CD4-positive, CD25-positive, alpha-beta regulatory T cell (primary cell): ENCODE measurements at regions not wholly inside any gene's neighbourhood (a gene's known extent, or its start where the extent isn't known, plus 50 kb on each side); places are given as distances from the start of the nearest gene placed in this dataset.
A peak's percentile ranks its signal among the peaks of the same experiment; 100 is the strongest.
"Not testable (repeated sequence)": the region's sequence is repeated elsewhere in the genome, so short reads cannot be mapped to it uniquely, and the experiment has no call there.

Experiments used
- ATAC-seq, 2 donors: fragments of 150-1000 bp; cut with Tn5 transposase; one replicate each; pipeline ENCODE4 v1.10.0; 2021; ENCODE audit warnings: low read depth in 2 of 2, moderate number of reproducible peaks in 2 of 2, moderate library complexity in 1 of 2
- DNase-seq, 3 donors: peaks; one replicate each; pipeline versions ENCODE4 v3.0.0 to v3.0.0-alpha.2; 2012 to 2022; ENCODE audit warnings: mixed read lengths in 1 of 3
- H3K27ac ChIP-seq: one replicate; pipeline ENCODE4 v1.7.0; 2013; ENCODE audit warnings: mild to moderate bottlenecking, low read length; ENCODE audit not compliant: insufficient read depth, poor library complexity, severe bottlenecking
- H3K27me3 ChIP-seq: one replicate; pipeline ENCODE4 v1.7.0; 2013; ENCODE audit warnings: low read length; ENCODE audit not compliant: control insufficient read depth, insufficient read depth
- H3K36me3 ChIP-seq: one replicate; pipeline ENCODE4 v1.7.0; 2013; ENCODE audit warnings: mild to moderate bottlenecking, low read length, moderate library complexity; ENCODE audit not compliant: control insufficient read depth, insufficient read depth
- H3K4me1 ChIP-seq: 2 replicates; pipeline ENCODE4 v1.7.0; 2013; ENCODE audit warnings: mild to moderate bottlenecking, low read length; ENCODE audit not compliant: insufficient read depth, control insufficient read depth, poor library complexity, severe bottlenecking
- H3K4me3 ChIP-seq: one replicate; pipeline ENCODE4 v1.7.0; 2013; ENCODE audit warnings: low read depth, mild to moderate bottlenecking, low read length, moderate library complexity
- H3K9me3 ChIP-seq, 2 experiments: 1 replicate in 1 of 2; 2 replicates in 1 of 2; pipeline ENCODE4 v1.7.0; 2013; ENCODE audit warnings: low read length in 2 of 2, mild to moderate bottlenecking in 1 of 2, moderate library complexity in 1 of 2; ENCODE audit not compliant: control insufficient read depth in 2 of 2
- H3K27ac Mint-ChIP-seq, 3 donors: one replicate each; pipeline ENCODE4 v1.8.0; 2020 to 2022; ENCODE audit warnings: mild to moderate bottlenecking in 3 of 3, mixed read lengths in 3 of 3, moderate library complexity in 2 of 3
- H3K27me3 Mint-ChIP-seq: one replicate; pipeline ENCODE4 v1.8.0; 2022; ENCODE audit warnings: mild to moderate bottlenecking, mixed read lengths
- H3K36me3 Mint-ChIP-seq: one replicate; pipeline ENCODE4 v1.8.0; 2020; ENCODE audit warnings: mixed read lengths
- H3K4me1 Mint-ChIP-seq, 4 donors: one replicate each; pipeline ENCODE4 v1.8.0; 2020 to 2022; ENCODE audit warnings: mixed read lengths in 4 of 4, mild to moderate bottlenecking in 1 of 4
- H3K4me3 Mint-ChIP-seq, 4 donors: one replicate each; pipeline ENCODE4 v1.8.0; 2020 to 2022; ENCODE audit warnings: mild to moderate bottlenecking in 4 of 4, mixed read lengths in 4 of 4, moderate library complexity in 3 of 4
- H3K9me3 Mint-ChIP-seq, 7 donors: one replicate each; pipeline ENCODE4 v1.8.0; 2020 to 2022; ENCODE audit warnings: mixed read lengths in 7 of 7, mild to moderate bottlenecking in 3 of 7, moderate library complexity in 2 of 7

DNA sequence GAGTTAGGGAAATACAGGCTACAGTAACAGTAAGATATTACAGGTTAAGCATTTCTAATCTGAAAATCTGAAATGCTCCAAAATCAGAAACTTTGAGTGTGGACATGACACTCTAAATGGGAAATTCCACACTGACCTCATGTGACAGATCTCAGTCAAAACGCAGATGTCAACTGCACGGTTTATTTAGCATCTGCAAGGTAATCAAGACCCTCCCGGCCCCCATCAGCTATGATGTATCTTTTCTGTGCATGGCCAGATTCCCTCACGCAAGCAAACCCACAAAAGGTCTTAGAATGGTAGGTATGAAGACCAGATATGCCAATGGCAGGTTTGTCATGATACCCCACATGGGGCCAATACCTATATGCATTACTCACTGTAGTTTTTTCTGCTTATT, 82.8 kb downstream of the COQ2 start:
- Mint-ChIP-seq H3K36me3 (no peaks in the 10 kb centered on the region), H3K27ac (no peak overlapping the region), H3K4me1 (peaks cover 0 to 8% (median 4%) of the 10 kb centered on the region in 4 donors), H3K27me3 (peaks cover 12% of the 10 kb centered on the region), H3K9me3 (peaks cover 0 to 5% (median 0%) of the 10 kb centered on the region in 7 donors), H3K4me3 (no peak overlapping the region)
- H3K27me3 ChIP-seq: no peaks in the 10 kb centered on the region
- H3K36me3 ChIP-seq: no peaks in the 10 kb centered on the region
- H3K27ac ChIP-seq: no peak overlapping the region
- H3K9me3 ChIP-seq: no peaks in the 10 kb centered on the region
- ATAC-seq: no peak
- H3K4me1 ChIP-seq: no peaks in the 10 kb centered on the region
- no peak for DNase-seq
- no peak overlapping the region for H3K4me3 ChIP-seq

DNA sequence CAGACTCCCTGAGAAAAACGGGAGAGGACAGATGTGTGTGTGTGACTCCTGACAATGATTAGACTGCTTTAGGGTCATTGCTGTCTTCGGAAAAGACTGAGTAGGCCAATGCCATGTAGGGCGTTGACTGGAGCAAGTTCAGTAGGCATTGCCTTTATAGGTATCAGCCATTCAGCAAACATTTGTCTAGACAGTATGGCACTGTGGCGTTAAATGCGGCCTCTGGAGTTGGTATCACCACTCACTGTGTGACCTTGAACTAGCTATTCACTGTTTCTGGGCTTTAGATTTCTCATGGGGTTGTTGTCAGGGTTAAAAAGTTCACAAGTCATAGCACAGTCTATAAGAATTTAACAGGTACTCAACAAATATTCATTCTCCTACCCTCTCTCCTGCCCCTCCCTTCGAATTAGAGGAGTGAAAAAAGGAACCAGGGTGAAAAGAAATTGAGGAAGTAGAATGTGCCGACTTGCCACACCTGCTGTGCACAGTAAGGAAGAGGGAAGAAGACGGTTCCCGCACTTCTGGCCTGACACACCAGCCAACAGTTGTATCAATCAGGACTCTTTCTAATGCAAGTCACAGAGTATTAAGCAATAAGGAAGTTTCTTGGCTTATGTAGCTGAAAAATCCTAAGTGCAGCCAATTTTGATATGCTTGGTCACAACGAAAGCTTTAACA, 83.2 kb upstream of the PLAC8 start:
- Mint-ChIP-seq H3K9me3 (peaks cover 0 to 5% (median 0%) of the 10 kb centered on the region in 7 donors), H3K27me3 (peaks cover 16% of the 10 kb centered on the region), H3K36me3 (no peaks in the 10 kb centered on the region), H3K27ac (no peak overlapping the region), H3K4me3 (peak overlapping the region in 1 of 4 donors; percentile 31), H3K4me1 (peaks cover 0 to 11% (median 6%) of the 10 kb centered on the region in 4 donors)
- Histone ChIP-seq H3K4me1 (no peaks in the 10 kb centered on the region), H3K27me3 (no peaks in the 10 kb centered on the region), H3K9me3 (no peaks in the 10 kb centered on the region), H3K27ac (no peak overlapping the region), H3K36me3 (no peaks in the 10 kb centered on the region), H3K4me3 (no peak overlapping the region)
- no peak for ATAC-seq
- DNase-seq: no peak

DNA sequence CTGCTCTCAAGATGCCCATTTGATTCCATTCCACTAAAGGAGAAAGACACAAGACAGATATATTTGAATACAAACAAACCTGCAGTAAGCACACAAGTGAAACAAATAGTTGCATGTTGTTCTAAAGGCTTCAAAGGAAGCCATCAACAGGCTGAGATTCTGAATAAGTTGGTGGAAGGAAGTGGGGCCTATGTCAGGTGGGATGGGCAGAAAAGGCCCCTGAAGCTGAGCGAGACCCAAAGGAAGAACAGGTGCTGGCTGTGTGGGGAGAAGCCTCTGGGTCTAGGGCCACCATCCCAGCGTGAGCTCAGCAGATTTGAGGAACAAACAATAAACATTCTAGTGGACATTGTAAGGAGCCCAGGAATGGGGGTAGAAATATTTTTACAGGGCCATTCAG, 82.4 kb upstream of the PLAC8 start:
- H3K4me3 Mint-ChIP-seq: no peak overlapping the region

DNA sequence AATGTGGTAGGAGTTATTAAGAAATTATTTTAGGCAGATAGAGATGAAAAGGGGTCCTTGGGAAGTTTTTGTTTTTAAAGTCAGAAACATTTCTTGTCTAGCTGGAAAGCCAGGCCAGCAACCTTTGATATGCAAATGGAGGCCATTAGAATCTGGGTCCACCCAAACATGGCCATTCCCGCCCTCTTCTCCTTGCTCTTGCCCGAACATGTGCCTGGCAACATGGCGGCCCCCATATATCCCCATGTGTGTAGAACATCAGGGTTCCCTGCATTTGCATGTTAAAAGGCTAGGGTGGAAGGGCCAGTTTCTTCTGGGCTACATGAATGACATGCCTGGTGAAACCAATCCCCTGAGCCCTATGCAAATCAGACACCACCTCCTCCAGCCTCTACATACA, 80.7 kb upstream of the PLAC8 start:
- Mint-ChIP-seq H3K9me3 (peaks cover 0 to 6% (median 0%) of the 10 kb centered on the region in 7 donors), H3K36me3 (peaks cover 3% of the 10 kb centered on the region), H3K27me3 (peaks cover 15% of the 10 kb centered on the region), H3K4me1 (peaks cover 0 to 8% (median 7%) of the 10 kb centered on the region in 4 donors), H3K27ac (no peak overlapping the region), H3K4me3 (no peak overlapping the region)
- H3K27me3 ChIP-seq: no peaks in the 10 kb centered on the region
- H3K27ac ChIP-seq: no peak overlapping the region
- H3K9me3 ChIP-seq: no peaks in the 10 kb centered on the region
- ATAC-seq (no peak), DNase-seq (no peak)
- H3K4me3 ChIP-seq: no peak overlapping the region
- no peaks in the 10 kb centered on the region for H3K36me3 ChIP-seq
- H3K4me1 ChIP-seq: no peaks in the 10 kb centered on the region

More for the DNA sequence above, 82.4 kb upstream of the PLAC8 start:
- Histone ChIP-seq H3K9me3 (no peaks in the 10 kb centered on the region), H3K27ac (no peak overlapping the region), H3K27me3 (no peaks in the 10 kb centered on the region), H3K4me1 (no peaks in the 10 kb centered on the region), H3K36me3 (no peaks in the 10 kb centered on the region), H3K4me3 (no peak overlapping the region)
- no peak for DNase-seq
- H3K9me3 Mint-ChIP-seq: peaks cover 0 to 5% (median 0%) of the 10 kb centered on the region in 7 donors
- H3K36me3 Mint-ChIP-seq: no peaks in the 10 kb centered on the region
- H3K27ac Mint-ChIP-seq: no peak overlapping the region
- peaks cover 0 to 11% (median 8%) of the 10 kb centered on the region in 4 donors for H3K4me1 Mint-ChIP-seq
- H3K27me3 Mint-ChIP-seq: peaks cover 14% of the 10 kb centered on the region
- no peak for ATAC-seq

DNA sequence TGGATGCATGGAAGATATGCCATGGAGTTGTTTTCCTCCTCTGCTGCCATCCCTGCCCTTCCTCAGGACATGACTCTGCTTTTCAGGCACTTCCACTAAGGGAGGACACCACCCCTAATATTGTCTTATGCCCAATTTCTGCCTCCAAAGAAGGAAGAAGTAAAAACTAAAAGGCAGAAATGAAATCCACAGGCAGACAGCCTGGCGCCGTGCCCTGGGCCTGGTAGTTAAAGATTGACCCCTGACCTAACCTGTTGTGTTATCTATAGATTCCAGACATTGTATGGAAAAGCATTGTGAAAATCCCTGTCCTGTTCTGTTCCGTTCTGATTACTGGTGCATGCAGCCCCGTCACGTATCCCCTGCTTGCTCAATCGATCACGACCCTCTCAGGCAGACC, 80.1 kb upstream of the PLAC8 start:
- not testable (repeated sequence) for H3K27ac ChIP-seq, ATAC-seq, H3K4me1 Mint-ChIP-seq, H3K27me3 ChIP-seq, H3K9me3 Mint-ChIP-seq, H3K36me3 Mint-ChIP-seq, DNase-seq, H3K9me3 ChIP-seq, H3K27ac Mint-ChIP-seq, H3K4me3 ChIP-seq, H3K4me1 ChIP-seq, H3K36me3 ChIP-seq
- peak overlapping the region in 1 of 4 donors; percentile 87 for H3K4me3 Mint-ChIP-seq
- peaks cover 21% of the 10 kb centered on the region for H3K27me3 Mint-ChIP-seq

DNA sequence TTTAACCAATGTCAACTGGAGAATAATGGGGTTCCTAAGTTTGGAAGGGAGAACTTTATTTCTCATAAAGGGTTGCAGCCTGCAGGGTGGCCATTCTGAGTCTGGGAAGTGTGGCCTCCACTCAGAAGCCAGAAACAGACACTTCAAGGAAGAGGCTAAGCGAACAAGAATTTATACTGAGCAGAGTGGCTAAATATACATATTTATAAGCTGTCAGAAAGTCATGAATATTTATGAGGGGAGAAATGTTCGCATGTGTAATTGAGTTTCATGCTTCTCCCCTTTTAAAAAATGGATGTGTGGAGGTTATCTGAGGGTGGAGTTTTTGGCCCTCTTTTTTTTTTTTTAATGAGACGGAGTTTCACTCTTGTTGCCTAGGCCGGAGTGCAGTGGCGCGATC, 78.1 kb upstream of the PLAC8 start:
- H3K4me1 Mint-ChIP-seq: peaks cover 0 to 14% (median 9%) of the 10 kb centered on the region in 4 donors
- no peaks in the 10 kb centered on the region for H3K9me3 ChIP-seq
- H3K4me3 ChIP-seq: no peak overlapping the region
- H3K27me3 ChIP-seq: no peaks in the 10 kb centered on the region
- peaks cover 27% of the 10 kb centered on the region for H3K27me3 Mint-ChIP-seq
- H3K4me3 Mint-ChIP-seq: no peak overlapping the region
- H3K9me3 Mint-ChIP-seq: peaks cover 0 to 6% (median 0%) of the 10 kb centered on the region in 7 donors
- H3K4me1 ChIP-seq: no peaks in the 10 kb centered on the region
- peaks cover 3% of the 10 kb centered on the region for H3K36me3 Mint-ChIP-seq
- no peak overlapping the region for H3K27ac Mint-ChIP-seq
- no peaks in the 10 kb centered on the region for H3K36me3 ChIP-seq
- DNase-seq: no peak
- no peak for ATAC-seq
- no peak overlapping the region for H3K27ac ChIP-seq

DNA sequence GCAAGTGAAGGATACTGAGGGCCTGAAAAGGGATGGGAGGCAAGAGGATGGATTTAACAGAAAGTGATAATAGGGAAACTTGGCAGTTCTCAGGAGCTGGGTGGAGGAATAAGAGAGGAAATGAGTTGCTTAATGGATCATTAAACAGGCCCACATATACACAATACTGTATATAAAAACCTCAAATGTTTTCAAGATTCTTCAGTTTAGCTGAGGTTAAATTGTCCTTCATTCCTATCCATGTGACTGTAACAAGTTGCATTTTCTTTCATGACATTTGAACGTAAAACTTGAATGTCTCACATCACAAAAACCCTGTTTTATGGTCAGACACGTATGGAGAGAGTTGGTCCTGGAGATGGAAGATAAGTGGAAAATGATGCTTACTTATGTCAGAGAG, 76.5 kb upstream of the PLAC8 start:
- no peak for ATAC-seq

DNA sequence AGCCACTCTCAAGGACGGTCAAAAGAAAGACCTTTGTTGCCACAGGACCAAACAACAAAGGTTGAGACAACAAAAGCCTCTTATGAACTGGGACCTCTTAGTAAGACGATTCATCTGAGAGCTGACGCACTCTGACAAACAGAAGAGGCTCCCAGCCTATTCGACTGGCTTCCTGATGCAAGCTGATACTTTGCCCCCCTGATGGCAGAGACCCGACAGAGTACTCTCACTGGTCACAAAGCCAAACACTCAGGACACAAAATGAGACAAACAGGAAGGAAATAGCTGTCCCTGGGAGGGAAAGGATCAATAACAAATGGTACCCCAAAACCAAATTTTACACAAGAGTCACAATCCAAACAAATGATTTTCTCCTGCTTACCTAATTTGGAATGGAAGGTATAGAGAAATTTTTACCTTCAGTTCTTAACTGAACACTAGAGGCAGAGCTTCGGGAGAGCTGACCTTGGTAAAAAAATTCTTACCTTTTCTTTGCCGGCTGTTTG, 75.2 kb upstream of the PLAC8 start:
- Mint-ChIP-seq H3K27ac (peak overlapping the region in 1 of 3 donors; percentile 64), H3K9me3 (peaks cover 0 to 1% (median 0%) of the 10 kb centered on the region in 7 donors), H3K4me1 (peaks cover 0 to 8% (median 3%) of the 10 kb centered on the region in 4 donors), H3K36me3 (peaks cover 3% of the 10 kb centered on the region), H3K27me3 (peaks cover 27% of the 10 kb centered on the region), H3K4me3 (no peak overlapping the region)
- Histone ChIP-seq H3K36me3 (no peaks in the 10 kb centered on the region), H3K4me3 (no peak overlapping the region), H3K27me3 (no peaks in the 10 kb centered on the region), H3K4me1 (no peaks in the 10 kb centered on the region), H3K9me3 (no peaks in the 10 kb centered on the region), H3K27ac (no peak overlapping the region)
- no peak for ATAC-seq
- DNase-seq: no peak

More for the DNA sequence above, 76.5 kb upstream of the PLAC8 start:
- H3K4me1 ChIP-seq: no peaks in the 10 kb centered on the region
- Mint-ChIP-seq H3K36me3 (peaks cover 3% of the 10 kb centered on the region), H3K4me1 (peaks cover 0 to 8% (median 3%) of the 10 kb centered on the region in 4 donors), H3K27me3 (peaks cover 27% of the 10 kb centered on the region), H3K4me3 (no peak overlapping the region), H3K27ac (peak overlapping the region in 2 of 3 donors; percentile 13 to 74), H3K9me3 (peaks cover 0 to 1% (median 0%) of the 10 kb centered on the region in 7 donors)
- no peaks in the 10 kb centered on the region for H3K36me3 ChIP-seq
- H3K27me3 ChIP-seq: no peaks in the 10 kb centered on the region
- H3K9me3 ChIP-seq: no peaks in the 10 kb centered on the region
- no peak overlapping the region for H3K27ac ChIP-seq
- no peak overlapping the region for H3K4me3 ChIP-seq
- DNase-seq: no peak
